Spleen (tissue), 11 donors: ENCODE measurements at regions not wholly inside any gene's neighbourhood (a gene's known extent, or its start where the extent isn't known, plus 50 kb on each side); places are given as distances from the start of the nearest gene placed in this dataset.

Source experiments
- DNase-seq: peaks from one replicate; pipeline ENCODE4 v3.0.0-alpha.2; 2020
- H3K27ac ChIP-seq, 8 donors: fragments of 200-600 bp; sonication (generic) in 7 of 8; 1 replicate in 4 of 8; 2 replicates in 4 of 8; pipeline versions ENCODE4 v1.5.0 to v1.8.0; 2016 to 2021; ENCODE audit warnings: inconsistent platforms in 4 of 8, mild to moderate bottlenecking in 4 of 8, moderate library complexity in 1 of 8
- H3K27me3 ChIP-seq, 7 donors: fragments of 200-600 bp; sonication (generic) in 6 of 7; replicated peaks in 1 of 7; 1 replicate in 4 of 7; 2 replicates in 3 of 7; pipeline versions ENCODE4 v1.5.0 to v1.8.0; 2016 to 2021; ENCODE audit warnings: inconsistent platforms in 3 of 7, mild to moderate bottlenecking in 1 of 7
- H3K36me3 ChIP-seq, 6 donors: fragments of 200-600 bp; sonication (generic) in 5 of 6; 1 replicate in 4 of 6; 2 replicates in 2 of 6; pipeline versions ENCODE4 v1.5.0 to v1.8.0; 2016 to 2021; ENCODE audit warnings: inconsistent platforms in 2 of 6
- H3K4me1 ChIP-seq, 6 donors: fragments of 200-600 bp; sonication (generic) in 5 of 6; 1 replicate in 3 of 6; 2 replicates in 3 of 6; pipeline versions ENCODE4 v1.5.0 to v1.8.0; 2016 to 2021; ENCODE audit warnings: inconsistent platforms in 3 of 6
- H3K4me3 ChIP-seq, 8 donors: fragments of 200-600 bp; sonication (generic) in 7 of 8; 1 replicate in 4 of 8; 2 replicates in 4 of 8; pipeline versions ENCODE4 v1.5.0 to v1.8.0; 2016 to 2021; ENCODE audit warnings: inconsistent platforms in 4 of 8, mild to moderate bottlenecking in 4 of 8, moderate library complexity in 2 of 8
- H3K9me3 ChIP-seq, 8 donors: fragments of 200-600 bp; sonication (generic) in 7 of 8; 1 replicate in 4 of 8; 2 replicates in 4 of 8; pipeline versions ENCODE4 v1.5.0 to v1.8.0; 2016 to 2021; ENCODE audit warnings: inconsistent platforms in 4 of 8
- POLR2A ChIP-seq, 3 donors: fragments of 450-650 bp; IDR thresholded peaks; one replicate each; pipeline ENCODE4 v1.5.1; 2017; ENCODE audit warnings: antibody characterized with exemption in 3 of 3, mild to moderate bottlenecking in 1 of 3
- POLR2AphosphoS5 ChIP-seq, 3 donors: sonication (generic); formaldehyde crosslinking; IDR thresholded peaks; one replicate each; pipeline ENCODE4 v1.5.1; 2017; ENCODE audit warnings: antibody characterized with exemption in 3 of 3
- WGBS, 5 donors: extraction: QIAGEN DNeasy Blood & Tissue Kit in 3 of 5; methylation state at CpG; one replicate each; pipeline versions ENCODE4 v1.1.5 to v1.1.7; 2013 to 2018; 5-methylcytosine and 5-hydroxymethylcytosine counted together
- intact Hi-C: fragments of 100-400 bp; cut with DNase I; formaldehyde crosslinking; loops from one replicate; pipeline ENCODE4 v1.15.0; 2023; ENCODE audit warnings: low total_unique reads
- TF ChIP-seq, protein P1 (sequence below), 11 experiments: fragments of 200-600 bp in 7 of 11; fragments of 450-650 bp in 4 of 11; sonication (generic) in 4 of 11; IDR thresholded peaks in 8 of 11; conservative IDR thresholded peaks in 3 of 11; 1 replicate in 7 of 11; 2 replicates in 4 of 11; pipeline versions ENCODE4 v1.4.0 to v1.8.0; 2016 to 2021; ENCODE audit warnings: antibody characterized with exemption in 11 of 11, inconsistent platforms in 4 of 11, mild to moderate bottlenecking in 1 of 11
- donor health status: healthy with polysubstance abuse.
- donor health status: DM: no; HTN: no; CAD: no; lungs with moderate emphysema.
- donor health status: DM: no; HTN: no; CAD: no.
- donor health status: Bipolar disorder and iron deficiency.
- donor health status: healthy.
- donor health status: DM: no; HTN: no; CAD: no.
- donor health status: DM: yes; HTN: yes; CAD: no.

DNA sequence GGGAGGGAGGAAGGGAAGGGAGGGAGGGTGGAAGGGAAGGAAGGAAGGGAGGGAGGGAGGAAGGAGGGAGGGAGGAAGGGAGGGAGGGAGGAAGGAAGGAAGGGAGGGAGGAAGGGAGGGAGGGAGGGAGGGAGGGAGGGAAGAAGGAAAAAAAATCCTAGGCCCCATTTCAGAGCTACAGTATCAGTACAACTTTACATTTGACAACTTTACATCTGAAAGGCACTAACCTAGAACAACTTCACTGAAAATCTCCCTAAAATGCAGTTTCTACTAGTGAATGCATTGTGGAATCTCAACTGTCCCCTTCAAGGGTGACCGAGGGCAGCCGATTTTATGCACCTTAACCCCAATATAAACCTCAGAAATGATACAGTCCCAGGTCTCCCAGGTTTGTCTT is 259.8 kb upstream of the GALNT17 start:
- intact Hi-C loops: no loop called here
- DNase-seq: no peak

DNA sequence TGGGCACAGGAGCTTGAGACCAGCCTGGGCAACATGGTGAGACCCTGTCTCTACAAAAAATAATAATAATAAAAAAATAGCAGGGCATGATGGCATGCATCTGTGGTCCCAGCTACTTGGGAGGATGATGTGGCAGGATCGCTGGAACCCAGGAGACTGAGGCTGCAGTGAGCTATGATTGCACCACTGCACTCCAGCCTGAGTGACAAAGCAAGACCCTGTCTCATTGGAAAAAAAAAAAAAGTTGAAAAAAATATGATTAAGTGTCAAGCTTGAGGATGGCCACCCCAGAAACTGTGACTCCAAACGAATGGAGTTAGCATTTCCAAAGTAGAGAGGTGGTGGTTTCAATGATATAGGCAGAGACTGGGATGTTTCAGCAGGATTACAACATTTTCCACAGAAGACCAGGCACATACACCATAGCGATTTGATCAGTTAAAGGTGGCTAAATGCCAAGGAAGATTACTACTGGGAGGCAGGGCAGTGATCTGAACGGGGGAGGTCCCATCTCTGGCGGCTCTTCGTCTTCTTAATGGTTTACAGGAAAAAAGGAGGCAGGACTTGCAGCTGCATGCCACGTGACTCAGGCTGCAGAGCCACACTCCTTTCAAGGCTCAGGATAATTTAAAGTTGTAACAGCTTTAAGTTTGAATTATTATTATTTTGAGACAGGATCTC is 250.6 kb upstream of the GALNT17 start:
- WGBS, 5 donors: 56 to 69% (median 62%) methylated on average over 7 of the region's 7 CpGs
- intact Hi-C loops: no loop called here
- no peak overlapping the region for H3K27ac ChIP-seq
- H3K9me3 ChIP-seq: peaks cover 0 to 35% (median 3%) of the 10 kb centered on the region in 8 donors
- no peak for TF ChIP-seq POLR2A (IDR thresholded peaks at IDR 0.05)
- TF ChIP-seq, protein P1, sequence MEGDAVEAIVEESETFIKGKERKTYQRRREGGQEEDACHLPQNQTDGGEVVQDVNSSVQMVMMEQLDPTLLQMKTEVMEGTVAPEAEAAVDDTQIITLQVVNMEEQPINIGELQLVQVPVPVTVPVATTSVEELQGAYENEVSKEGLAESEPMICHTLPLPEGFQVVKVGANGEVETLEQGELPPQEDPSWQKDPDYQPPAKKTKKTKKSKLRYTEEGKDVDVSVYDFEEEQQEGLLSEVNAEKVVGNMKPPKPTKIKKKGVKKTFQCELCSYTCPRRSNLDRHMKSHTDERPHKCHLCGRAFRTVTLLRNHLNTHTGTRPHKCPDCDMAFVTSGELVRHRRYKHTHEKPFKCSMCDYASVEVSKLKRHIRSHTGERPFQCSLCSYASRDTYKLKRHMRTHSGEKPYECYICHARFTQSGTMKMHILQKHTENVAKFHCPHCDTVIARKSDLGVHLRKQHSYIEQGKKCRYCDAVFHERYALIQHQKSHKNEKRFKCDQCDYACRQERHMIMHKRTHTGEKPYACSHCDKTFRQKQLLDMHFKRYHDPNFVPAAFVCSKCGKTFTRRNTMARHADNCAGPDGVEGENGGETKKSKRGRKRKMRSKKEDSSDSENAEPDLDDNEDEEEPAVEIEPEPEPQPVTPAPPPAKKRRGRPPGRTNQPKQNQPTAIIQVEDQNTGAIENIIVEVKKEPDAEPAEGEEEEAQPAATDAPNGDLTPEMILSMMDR (IDR thresholded peaks at IDR 0.05 in 8 of 11, conservative IDR thresholded peaks at IDR 0.05 in 3 of 11): no peak
- no peak for TF ChIP-seq POLR2AphosphoS5 (IDR thresholded peaks at IDR 0.05)
- no peaks in the 10 kb centered on the region for H3K4me1 ChIP-seq
- no peaks in the 10 kb centered on the region for H3K36me3 ChIP-seq
- DNase-seq: no peak
- H3K27me3 ChIP-seq: no peaks in the 10 kb centered on the region
- no peak overlapping the region for H3K4me3 ChIP-seq

More for the DNA sequence above, 259.8 kb upstream of the GALNT17 start:
- Histone ChIP-seq H3K27ac (no peak overlapping the region), H3K36me3 (no peaks in the 10 kb centered on the region), H3K27me3 (peaks cover 0 to 21% (median 0%) of the 10 kb centered on the region in 7 donors), H3K4me1 (no peaks in the 10 kb centered on the region), H3K4me3 (no peak overlapping the region), H3K9me3 (peaks cover 0 to 19% (median 2%) of the 10 kb centered on the region in 8 donors)
- WGBS, 5 donors: 37 to 46% (median 43%) methylated on average over 2 of the region's 2 CpGs
- TF ChIP-seq, protein P1 (IDR thresholded peaks at IDR 0.05 in 8 of 11, conservative IDR thresholded peaks at IDR 0.05 in 3 of 11): no peak
- no peak for TF ChIP-seq POLR2A (IDR thresholded peaks at IDR 0.05)

DNA sequence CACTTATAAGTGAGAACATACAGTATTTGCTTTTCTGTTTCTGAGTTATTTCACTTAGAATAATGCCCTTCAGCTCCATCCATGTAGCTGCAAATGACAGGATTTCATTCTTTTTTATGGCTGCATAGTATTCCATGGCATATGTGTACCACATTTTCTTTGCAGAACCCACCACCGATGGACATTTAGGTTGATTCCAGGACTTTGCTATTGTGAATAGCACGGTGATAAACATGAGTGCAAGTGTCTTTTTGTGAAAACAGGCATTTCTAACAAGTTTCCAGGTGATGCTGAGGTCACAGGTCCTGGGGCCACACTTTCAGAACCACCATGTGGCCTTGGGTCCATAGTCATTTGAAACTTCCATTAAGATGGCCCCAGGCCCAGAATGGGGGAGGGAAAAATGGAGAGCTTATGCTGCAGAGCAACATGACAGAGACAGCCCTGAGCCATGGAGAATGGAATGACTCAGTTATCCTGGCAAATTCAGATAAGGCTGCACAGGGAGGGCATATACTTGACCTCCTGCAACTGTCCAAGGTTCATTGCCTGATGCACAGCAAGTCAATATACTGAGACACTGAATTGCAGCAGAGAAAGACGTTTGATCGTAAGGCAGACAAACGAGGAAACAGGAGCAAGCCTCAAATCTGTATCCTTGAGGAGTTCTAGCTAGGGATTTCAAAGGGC is 248.0 kb upstream of the GALNT17 start:
- peaks cover 0 to 47% (median 7%) of the 10 kb centered on the region in 8 donors for H3K9me3 ChIP-seq
- no peaks in the 10 kb centered on the region for H3K36me3 ChIP-seq
- no peak overlapping the region for H3K27ac ChIP-seq
- H3K4me3 ChIP-seq: no peak overlapping the region
- H3K27me3 ChIP-seq: no peaks in the 10 kb centered on the region
- H3K4me1 ChIP-seq: no peaks in the 10 kb centered on the region
- intact Hi-C loops: no loop called here
- TF ChIP-seq, protein P1 (IDR thresholded peaks at IDR 0.05 in 8 of 11, conservative IDR thresholded peaks at IDR 0.05 in 3 of 11): no peak
- no peak for TF ChIP-seq POLR2A (IDR thresholded peaks at IDR 0.05)
- no peak for TF ChIP-seq POLR2AphosphoS5 (IDR thresholded peaks at IDR 0.05)
- 64 to 78% (median 71%) methylated on average over 5 of the region's 5 CpGs for WGBS, 5 donors
- DNase-seq: no peak

DNA sequence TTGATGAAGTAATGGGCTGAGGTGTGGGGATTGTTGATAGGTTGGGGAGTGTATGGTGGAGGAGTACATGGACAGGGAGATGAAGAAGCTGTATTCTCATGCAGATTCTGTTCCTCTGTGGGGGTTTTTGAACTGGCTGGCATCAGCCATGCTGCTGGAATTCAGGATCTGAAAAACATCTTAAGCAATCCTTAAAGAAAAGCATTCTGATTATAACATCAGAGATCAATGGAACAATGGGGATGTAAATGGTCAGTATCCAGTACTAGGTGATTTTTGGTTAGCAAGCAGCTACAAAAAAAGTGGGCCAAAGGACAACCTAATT is 247.5 kb upstream of the GALNT17 start:
- no peaks in the 10 kb centered on the region for H3K36me3 ChIP-seq
- no peaks in the 10 kb centered on the region for H3K27me3 ChIP-seq
- H3K9me3 ChIP-seq: peaks cover 0 to 52% (median 12%) of the 10 kb centered on the region in 8 donors
- H3K4me1 ChIP-seq: no peaks in the 10 kb centered on the region
- no peak overlapping the region for H3K4me3 ChIP-seq
- no peak for DNase-seq
- intact Hi-C loops: no loop called here
- TF ChIP-seq, protein P1 (IDR thresholded peaks at IDR 0.05 in 8 of 11, conservative IDR thresholded peaks at IDR 0.05 in 3 of 11): no peak
- no peak overlapping the region for H3K27ac ChIP-seq
